NCI-H226 (cell line): ENCODE measurements at regions not wholly inside any gene's neighbourhood (a gene's known extent, or its start where the extent isn't known, plus 50 kb on each side); places are given as distances from the start of the nearest gene placed in this dataset.
A peak's percentile ranks its signal among the peaks of the same experiment; 100 is the strongest.
"Not testable (repeated sequence)": the region's sequence is repeated elsewhere in the genome, so short reads cannot be mapped to it uniquely, and the experiment has no call there.

Source experiments
- DNase-seq: peaks from one replicate; pipeline ENCODE4 v3.0.0-alpha.2; 2015

- DNase-seq: no peak
Observed at GRCh38 chr12:41653386-41654326, 465.5 kb downstream of the PDZRN4 start.

DNA sequence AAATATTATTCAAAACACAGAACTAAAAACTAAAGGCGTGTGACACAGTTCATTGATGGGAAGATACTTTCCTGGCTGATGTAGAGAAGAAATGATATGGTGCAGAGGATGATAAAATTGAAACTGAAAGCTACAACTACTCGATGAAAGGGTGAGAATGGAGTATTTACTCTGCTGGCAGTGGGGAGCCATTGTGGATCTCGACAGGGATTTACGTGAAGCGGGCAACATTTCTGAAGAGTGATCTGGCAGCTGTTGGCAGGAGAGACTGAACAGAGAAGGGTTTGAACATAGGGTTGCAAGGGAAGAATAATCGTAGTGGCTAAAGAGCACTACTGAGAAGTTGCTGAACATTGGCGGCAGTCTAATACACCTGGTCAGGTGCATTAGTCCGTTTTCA is 464.9 kb downstream of the PDZRN4 start:
- DNase-seq: no peak

DNA sequence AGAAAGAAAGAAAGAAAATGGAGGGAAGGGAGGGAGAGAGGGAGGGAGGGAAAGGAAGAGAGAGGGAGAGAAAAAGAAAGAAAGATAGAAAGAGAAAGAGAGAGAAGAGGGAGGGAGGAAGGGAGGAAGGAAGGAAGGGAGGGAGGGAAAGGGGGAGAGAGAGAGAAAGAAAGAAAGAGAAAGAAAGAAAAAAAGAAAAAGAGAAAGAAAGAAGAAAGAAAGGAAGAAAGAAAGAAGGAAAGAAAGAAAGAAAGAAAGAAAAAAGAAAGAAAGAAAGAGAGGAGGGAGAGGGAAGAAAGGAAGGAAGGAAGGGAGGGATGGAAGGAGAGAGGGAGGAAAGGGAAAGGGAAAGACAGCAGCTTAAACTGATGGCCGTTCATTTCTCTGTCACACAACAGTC is 457.5 kb downstream of the PDZRN4 start:
- DNase-seq: no peak

DNA sequence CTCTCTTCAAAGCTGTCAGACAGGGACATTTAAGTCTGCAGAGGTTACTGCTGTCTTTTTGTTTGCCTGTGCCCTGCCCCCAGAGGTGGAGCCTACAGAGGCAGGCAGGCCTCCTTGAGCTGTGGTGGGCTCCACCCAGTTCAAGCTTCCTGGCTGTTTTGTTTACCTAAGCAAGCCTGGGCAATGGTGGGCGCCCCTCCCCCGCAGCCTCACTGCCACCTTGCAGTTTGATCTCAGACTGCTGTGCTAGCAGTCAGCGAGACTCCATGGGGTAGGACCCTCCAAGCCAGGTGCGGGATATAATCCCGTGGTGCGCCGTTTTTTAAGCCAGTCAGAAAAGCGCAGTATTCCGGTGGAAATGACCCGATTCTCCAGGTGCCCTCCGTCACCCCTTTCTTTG is 454.7 kb downstream of the PDZRN4 start:
- not testable (repeated sequence) for DNase-seq

GRCh38 chr12:41636653-41637052 is 448.5 kb downstream of the PDZRN4 start:
- DNase-seq: peak; percentile 49

GRCh38 chr12:41635626-41636364 is 447.7 kb downstream of the PDZRN4 start:
- DNase-seq: no peak

- no peak for DNase-seq
Observed at GRCh38 chr12:41634091-41634490, 446.0 kb downstream of the PDZRN4 start.

- no peak for DNase-seq
Observed at GRCh38 chr12:41629611-41630010, 441.5 kb downstream of the PDZRN4 start.

- DNase-seq: no peak
Observed at GRCh38 chr12:41627476-41627875, 439.4 kb downstream of the PDZRN4 start.

- DNase-seq: no peak
Observed at GRCh38 chr12:41624571-41624970, 436.5 kb downstream of the PDZRN4 start.
